Endothelial cell of umbilical vein (primary cell): ENCODE measurements at regions not wholly inside any gene's neighbourhood (a gene's known extent, or its start where the extent isn't known, plus 50 kb on each side); places are given as distances from the start of the nearest gene placed in this dataset.

ENCODE experiments used
- BruUV-seq: library from RNA; stranded (reverse); fragments of 400-500 nt; replicated peaks from 2 replicates; lab custom pipeline; 2021; lab: Mats Ljungman, UMichigan
- CTCF ChIA-PET: fragments of 300-600, 350-600 bp; sonication (Branson Sonifier 250); formaldehyde crosslinking; loops from one replicate; lab custom pipeline; 2021; ENCODE audit warnings: antibody characterized with exemption, inconsistent platforms; lab: Charles Lee
- POLR2A ChIA-PET: fragments of 300-600, 350-600 bp; sonication (Branson Sonifier 250); formaldehyde crosslinking; loops from one replicate; lab custom pipeline; 2021; ENCODE audit warnings: antibody characterized with exemption, inconsistent platforms; lab: Charles Lee
- DNase-seq: peaks from one replicate; pipeline ENCODE4 v3.0.0-alpha.2; 2011; ENCODE audit warnings: low read depth, low spot score
- FAIRE-seq: peaks from 2 replicates; lab custom pipeline; 2011; peaks lifted over from hg19 to GRCh38; lab: Jason Lieb, UNC
- H2AFZ ChIP-seq: 2 replicates; pipeline ENCODE4 v1.6.0; 2012; ENCODE audit warnings: low read depth, low read length, control low read depth, inconsistent platforms
- H3K27ac ChIP-seq: 2 replicates; pipeline ENCODE4 v1.5.1; 2011; ENCODE audit warnings: low read depth, mild to moderate bottlenecking, control low read depth, low read length, moderate library complexity; ENCODE audit not compliant: insufficient read depth
- H3K27me3 ChIP-seq, 2 experiments: 2 replicates each; pipeline versions ENCODE4 v1.6.0 to v1.6.1; 2011; ENCODE audit warnings: low read length in 2 of 2, mixed read lengths in 1 of 2; ENCODE audit not compliant: control insufficient read depth in 2 of 2, insufficient read depth in 2 of 2
- H3K36me3 ChIP-seq, 2 experiments: 2 replicates in 1 of 2; 3 replicates in 1 of 2; pipeline ENCODE4 v1.5.1; 2011; ENCODE audit warnings: low read length in 2 of 2, mild to moderate bottlenecking in 1 of 2, moderate library complexity in 1 of 2; ENCODE audit not compliant: control insufficient read depth in 2 of 2, insufficient read depth in 2 of 2; ENCODE audit errors: extremely low read depth in 1 of 2
- H3K4me1 ChIP-seq: 3 replicates; pipeline ENCODE4 v1.5.1; 2011; ENCODE audit warnings: mild to moderate bottlenecking, low read length; ENCODE audit not compliant: control insufficient read depth, insufficient read depth; ENCODE audit errors: extremely low read depth
- H3K4me2 ChIP-seq: 2 replicates; pipeline ENCODE4 v1.6.1; 2011; ENCODE audit warnings: low read length, control low read depth, mixed read lengths; ENCODE audit not compliant: insufficient read depth
- H3K4me3 ChIP-seq, 3 experiments: fragments of 200-600 bp in 1 of 3; sonication (generic), shearing (Covaris generic) in 1 of 3; replicated peaks in 1 of 3; 2 replicates each; pipeline ENCODE4 v1.5.1; 2011 to 2016; ENCODE audit warnings: control low read depth in 3 of 3, low read length in 3 of 3, mild to moderate bottlenecking in 2 of 3, inconsistent platforms in 1 of 3, low read depth in 1 of 3, moderate library complexity in 1 of 3; ENCODE audit not compliant: insufficient read depth in 1 of 3
- H3K79me2 ChIP-seq: 2 replicates; pipeline ENCODE4 v1.6.0; 2012; ENCODE audit warnings: low read length, inconsistent platforms; ENCODE audit not compliant: control insufficient read depth, insufficient read depth
- H3K9ac ChIP-seq: replicated peaks from 2 replicates; pipeline ENCODE3; 2011; ENCODE audit warnings: low read length, control low read depth; ENCODE audit not compliant: insufficient read depth; ENCODE audit errors: extremely low read depth
- H3K9me1 ChIP-seq: replicated peaks from 3 replicates; pipeline ENCODE4 v1.6.0; 2011; ENCODE audit warnings: mild to moderate bottlenecking, low read length; ENCODE audit not compliant: control insufficient read depth, insufficient read depth; ENCODE audit errors: extremely low read depth
- H3K9me3 ChIP-seq: replicated peaks from 2 replicates; pipeline ENCODE4 v1.5.1; 2012; ENCODE audit warnings: low read length, inconsistent platforms; ENCODE audit not compliant: control insufficient read depth, insufficient read depth
- H4K20me1 ChIP-seq: replicated peaks from 2 replicates; pipeline ENCODE3; 2011; ENCODE audit warnings: mild to moderate bottlenecking, low read length; ENCODE audit not compliant: control insufficient read depth, insufficient read depth; ENCODE audit errors: extremely low read depth
- EZH2 ChIP-seq: IDR thresholded peaks from 2 replicates; pipeline ENCODE4 v1.6.1; 2012; ENCODE audit warnings: borderline replicate concordance, low read depth, mild to moderate bottlenecking, moderate library complexity, low read length, inconsistent platforms; ENCODE audit not compliant: severe bottlenecking
- FOS ChIP-seq: IDR thresholded peaks from 2 replicates; pipeline ENCODE4 v1.6.1; 2011; ENCODE audit warnings: mild to moderate bottlenecking, low read length, moderate library complexity, borderline replicate concordance; ENCODE audit not compliant: insufficient read depth
- JUN ChIP-seq: IDR thresholded peaks from 2 replicates; pipeline ENCODE4 v1.6.1; 2011; ENCODE audit warnings: borderline replicate concordance, low read depth; ENCODE audit not compliant: insufficient read length, insufficient read depth
- MYC ChIP-seq: IDR thresholded peaks from one replicate; pipeline ENCODE4 v1.6.1; 2011; ENCODE audit warnings: mild to moderate bottlenecking, low read depth, low read length
- POLR2A ChIP-seq: IDR thresholded peaks from 2 replicates; pipeline ENCODE4 v1.6.1; 2012; ENCODE audit warnings: low read depth, mild to moderate bottlenecking, control low read depth, low read length
- POLR2AphosphoS5 ChIP-seq: IDR thresholded peaks from 2 replicates; pipeline ENCODE4 v1.6.1; 2012; ENCODE audit warnings: low read depth, mild to moderate bottlenecking, control low read depth, low read length, moderate library complexity; ENCODE audit not compliant: insufficient read depth
- dilution Hi-C: fragments of 300-500 bp; cut with MboI; formaldehyde crosslinking; loops from one replicate; pipeline ENCODE4 v1.15.0; 2019; ENCODE audit warnings: low sequenced_read_pairs; ENCODE audit not compliant: extremely low pct_ligation_motif_present
- intact Hi-C: fragments of 100-400 bp; cut with micrococcal nuclease; formaldehyde crosslinking; loops from one replicate; pipeline ENCODE4 v1.10.0; 2022
- TF ChIP-seq, protein P1 (sequence below): IDR thresholded peaks from 2 replicates; pipeline ENCODE4 v1.6.1; 2011; ENCODE audit not compliant: insufficient read depth, insufficient read length
- TF ChIP-seq, protein P2 (sequence below), 2 donors: IDR thresholded peaks; 1 replicate in 1 of 2; 2 replicates in 1 of 2; pipeline ENCODE4 v1.5.1; 2011; ENCODE audit warnings: low read length in 2 of 2, mild to moderate bottlenecking in 2 of 2, moderate library complexity in 2 of 2, control low read depth in 1 of 2, inconsistent platforms in 1 of 2, low read depth in 1 of 2; ENCODE audit not compliant: insufficient read depth in 1 of 2; ENCODE audit errors: extremely low read depth in 1 of 2

DNA sequence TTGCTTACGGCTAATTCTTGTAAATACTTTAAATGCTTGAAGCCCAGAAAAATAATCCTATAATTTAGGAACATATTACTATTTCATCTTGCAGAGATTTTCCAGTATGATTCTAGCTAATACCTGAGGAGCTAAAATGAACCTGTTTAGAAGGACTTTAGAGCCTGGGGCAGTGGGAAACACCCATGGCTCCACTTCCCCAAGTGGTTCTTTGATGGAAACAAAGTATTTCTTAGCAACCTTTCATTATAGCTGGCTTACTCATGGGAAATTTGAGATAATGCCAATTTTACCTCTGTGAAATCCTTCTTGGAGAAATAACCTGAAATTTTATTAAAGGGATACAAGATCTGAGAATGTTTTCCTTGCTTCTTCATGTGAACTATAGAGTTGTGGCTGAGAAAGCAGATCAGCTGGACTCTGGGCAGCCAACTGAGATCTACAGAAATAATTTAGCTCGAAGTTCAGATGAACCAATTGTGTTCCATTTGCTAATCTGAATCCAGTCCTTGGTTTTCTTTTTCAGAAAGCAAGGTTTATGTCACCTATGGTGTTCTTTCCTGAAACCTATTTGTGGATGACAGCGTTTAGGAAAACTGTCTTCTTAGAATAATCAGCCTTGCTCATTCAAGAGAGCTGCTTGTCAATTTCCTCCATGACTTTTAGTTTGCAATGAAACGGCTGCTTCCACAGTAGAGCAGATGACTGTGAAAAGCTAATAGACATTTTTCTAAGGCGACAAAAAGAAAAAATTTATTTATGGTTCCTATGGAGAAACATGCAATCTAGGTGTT is 141.8 kb upstream of the CPM start:
- no peaks in the 10 kb centered on the region for H3K9me1 ChIP-seq
- no peak overlapping the region for H2AFZ ChIP-seq
- POLR2A ChIA-PET, result no interaction called here
- dilution Hi-C loops (no loop called here), intact Hi-C loops (no loop called here)
- CTCF ChIA-PET, result interaction anchor here (0.9 to 1.0 kb wide), 3 partner anchors 80 to 206 kb away, joined by 3 to 4 read pairs (median 3); no protein-coding TSS in a partner anchor
- no peaks in the 10 kb centered on the region for H3K79me2 ChIP-seq
- DNase-seq (no peak), FAIRE-seq (no peak)
- no TSS peak for BruUV-seq
- H3K36me3 ChIP-seq, result no peaks in the 10 kb centered on the region
- no peak overlapping the region for H3K9ac ChIP-seq
- no peak overlapping the region for H3K4me3 ChIP-seq
- H4K20me1 ChIP-seq, result no peaks in the 10 kb centered on the region
- no peak for TF ChIP-seq POLR2AphosphoS5
- H3K4me2 ChIP-seq, result no peak overlapping the region
- no peak overlapping the region for H3K27ac ChIP-seq
- peaks cover 19 to 44% of the 10 kb centered on the region in 2 experiments for H3K27me3 ChIP-seq
- H3K4me1 ChIP-seq, result peaks cover 15% of the 10 kb centered on the region
- no peaks in the 10 kb centered on the region for H3K9me3 ChIP-seq

DNA sequence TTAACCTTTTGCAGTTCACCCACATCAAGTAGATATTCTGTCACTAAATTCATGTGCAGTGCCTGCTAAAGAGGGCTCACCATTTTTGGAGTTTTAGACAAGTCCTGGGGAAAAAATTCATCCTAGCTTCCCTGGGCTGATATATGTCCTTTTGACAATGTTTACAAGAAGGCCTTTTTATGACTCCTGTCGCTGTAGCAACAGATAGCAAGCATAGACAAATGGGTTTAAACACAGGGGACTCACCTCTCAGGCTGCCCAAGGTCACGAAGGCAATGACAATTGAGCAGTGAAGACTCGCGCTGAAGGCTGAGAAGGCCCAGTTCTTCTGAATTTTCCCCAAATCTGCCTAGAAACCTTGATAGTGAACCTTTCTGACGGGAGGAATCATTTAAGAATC is 150.7 kb upstream of the CPM start:
- H3K79me2 ChIP-seq, result no peaks in the 10 kb centered on the region
- TF ChIP-seq POLR2A (no peak), MYC (no peak), FOS (no peak), JUN (no peak), EZH2 (no peak), POLR2AphosphoS5 (no peak)
- TF ChIP-seq, protein P1, sequence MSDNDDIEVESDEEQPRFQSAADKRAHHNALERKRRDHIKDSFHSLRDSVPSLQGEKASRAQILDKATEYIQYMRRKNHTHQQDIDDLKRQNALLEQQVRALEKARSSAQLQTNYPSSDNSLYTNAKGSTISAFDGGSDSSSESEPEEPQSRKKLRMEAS, result no peak
- TF ChIP-seq, protein P2, sequence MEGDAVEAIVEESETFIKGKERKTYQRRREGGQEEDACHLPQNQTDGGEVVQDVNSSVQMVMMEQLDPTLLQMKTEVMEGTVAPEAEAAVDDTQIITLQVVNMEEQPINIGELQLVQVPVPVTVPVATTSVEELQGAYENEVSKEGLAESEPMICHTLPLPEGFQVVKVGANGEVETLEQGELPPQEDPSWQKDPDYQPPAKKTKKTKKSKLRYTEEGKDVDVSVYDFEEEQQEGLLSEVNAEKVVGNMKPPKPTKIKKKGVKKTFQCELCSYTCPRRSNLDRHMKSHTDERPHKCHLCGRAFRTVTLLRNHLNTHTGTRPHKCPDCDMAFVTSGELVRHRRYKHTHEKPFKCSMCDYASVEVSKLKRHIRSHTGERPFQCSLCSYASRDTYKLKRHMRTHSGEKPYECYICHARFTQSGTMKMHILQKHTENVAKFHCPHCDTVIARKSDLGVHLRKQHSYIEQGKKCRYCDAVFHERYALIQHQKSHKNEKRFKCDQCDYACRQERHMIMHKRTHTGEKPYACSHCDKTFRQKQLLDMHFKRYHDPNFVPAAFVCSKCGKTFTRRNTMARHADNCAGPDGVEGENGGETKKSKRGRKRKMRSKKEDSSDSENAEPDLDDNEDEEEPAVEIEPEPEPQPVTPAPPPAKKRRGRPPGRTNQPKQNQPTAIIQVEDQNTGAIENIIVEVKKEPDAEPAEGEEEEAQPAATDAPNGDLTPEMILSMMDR (IDR thresholded peaks at IDR 0.05; ENCODE audit: extremely low read depth in 1 of 2, insufficient read depth in 1 of 2, low read depth in 1 of 2, low read length in 2 of 2), result no peak
- H3K9me1 ChIP-seq, result no peaks in the 10 kb centered on the region
- H3K9ac ChIP-seq, result no peak overlapping the region
- DNase-seq (no peak), FAIRE-seq (no peak)
- peaks cover 8 to 34% of the 10 kb centered on the region in 2 experiments for H3K27me3 ChIP-seq
- CTCF ChIA-PET, result no interaction called here
- H3K4me2 ChIP-seq, result no peak overlapping the region
- no peaks in the 10 kb centered on the region for H3K9me3 ChIP-seq
- no peak overlapping the region for H3K4me3 ChIP-seq
- intact Hi-C loops (no loop called here), dilution Hi-C loops (no loop called here)
- BruUV-seq, result no TSS peak
- H4K20me1 ChIP-seq, result no peaks in the 10 kb centered on the region
- H2AFZ ChIP-seq, result no peak overlapping the region
- POLR2A ChIA-PET, result no interaction called here
- H3K36me3 ChIP-seq, result no peaks in the 10 kb centered on the region
- H3K4me1 ChIP-seq, result no peaks in the 10 kb centered on the region
- no peak overlapping the region for H3K27ac ChIP-seq
